ENCODE measurements at regions not wholly inside any gene's neighbourhood (a gene's known extent, or its start where the extent isn't known, plus 50 kb on each side); places are given as distances from the start of the nearest gene placed in this dataset.
"Not testable (repeated sequence)": the region's sequence is repeated elsewhere in the genome, so short reads cannot be mapped to it uniquely, and the experiment has no call there.

- no peak for DNase-seq (ENCODE audit: low spot score)
Measured at GRCh38 chr9:113665064-113665463, 201.5 kb downstream of the RGS3 start.

GRCh38 chr9:113665756-113666155, 202.2 kb downstream of the RGS3 start:
- no peak for DNase-seq (ENCODE audit: low spot score)

GRCh38 chr9:113668061-113668460, 204.5 kb downstream of the RGS3 start:
- no peak for DNase-seq (ENCODE audit: low spot score)

- no peak for DNase-seq (ENCODE audit: low spot score)
Measured at GRCh38 chr9:113669522-113670115, 206.1 kb downstream of the RGS3 start.

GRCh38 chr9:113673726-113674125, 202.4 kb upstream of the ZNF618 start:
- DNase-seq (ENCODE audit: low spot score) = no peak

- DNase-seq (ENCODE audit: low spot score) = no peak
Measured at GRCh38 chr9:113674436-113674835, 201.7 kb upstream of the ZNF618 start.

GRCh38 chr9:113675475-113675941, 200.6 kb upstream of the ZNF618 start:
- DNase-seq (ENCODE audit: low spot score) = peak; percentile 67

GRCh38 chr9:113677057-113677456, 199.1 kb upstream of the ZNF618 start:
- no peak for DNase-seq (ENCODE audit: low spot score)

GRCh38 chr9:113677569-113677968, 198.5 kb upstream of the ZNF618 start:
- DNase-seq (ENCODE audit: low spot score) = no peak

GRCh38 chr9:113678119-113678858, 197.8 kb upstream of the ZNF618 start:
- no peak for DNase-seq (ENCODE audit: low spot score)

- no peak for DNase-seq (ENCODE audit: low spot score)
Measured at GRCh38 chr9:113678859-113679256, 197.3 kb upstream of the ZNF618 start.

GRCh38 chr9:113682297-113682771, 193.8 kb upstream of the ZNF618 start:
- peak; percentile 80 for DNase-seq (ENCODE audit: low spot score)

- DNase-seq (ENCODE audit: low spot score) = not testable (repeated sequence)
Measured at GRCh38 chr9:113685636-113686035, 190.5 kb upstream of the ZNF618 start.

GRCh38 chr9:113687107-113687679, 188.9 kb upstream of the ZNF618 start:
- DNase-seq (ENCODE audit: low spot score) = no peak

GRCh38 chr9:113687680-113688371, 188.3 kb upstream of the ZNF618 start:
- DNase-seq (ENCODE audit: low spot score) = peak; percentile 46

GRCh38 chr9:113690055-113690740, 185.9 kb upstream of the ZNF618 start:
- no peak for DNase-seq (ENCODE audit: low spot score)

- DNase-seq (ENCODE audit: low spot score) = no peak
Measured at GRCh38 chr9:113692256-113692655, 183.9 kb upstream of the ZNF618 start.

- no peak for DNase-seq (ENCODE audit: low spot score)
Measured at GRCh38 chr9:113694912-113695311, 181.2 kb upstream of the ZNF618 start.

- no peak for DNase-seq (ENCODE audit: low spot score)
Measured at GRCh38 chr9:113695440-113695851, 180.7 kb upstream of the ZNF618 start.

GRCh38 chr9:113695901-113696300, 180.2 kb upstream of the ZNF618 start:
- no peak for DNase-seq (ENCODE audit: low spot score)

Data from ureter (tissue), 1 donor.